ENCODE measurements at regions not wholly inside any gene's neighbourhood (a gene's known extent, or its start where the extent isn't known, plus 50 kb on each side); places are given as distances from the start of the nearest gene placed in this dataset.
A peak's percentile ranks its signal among the peaks of the same experiment; 100 is the strongest.

DNA sequence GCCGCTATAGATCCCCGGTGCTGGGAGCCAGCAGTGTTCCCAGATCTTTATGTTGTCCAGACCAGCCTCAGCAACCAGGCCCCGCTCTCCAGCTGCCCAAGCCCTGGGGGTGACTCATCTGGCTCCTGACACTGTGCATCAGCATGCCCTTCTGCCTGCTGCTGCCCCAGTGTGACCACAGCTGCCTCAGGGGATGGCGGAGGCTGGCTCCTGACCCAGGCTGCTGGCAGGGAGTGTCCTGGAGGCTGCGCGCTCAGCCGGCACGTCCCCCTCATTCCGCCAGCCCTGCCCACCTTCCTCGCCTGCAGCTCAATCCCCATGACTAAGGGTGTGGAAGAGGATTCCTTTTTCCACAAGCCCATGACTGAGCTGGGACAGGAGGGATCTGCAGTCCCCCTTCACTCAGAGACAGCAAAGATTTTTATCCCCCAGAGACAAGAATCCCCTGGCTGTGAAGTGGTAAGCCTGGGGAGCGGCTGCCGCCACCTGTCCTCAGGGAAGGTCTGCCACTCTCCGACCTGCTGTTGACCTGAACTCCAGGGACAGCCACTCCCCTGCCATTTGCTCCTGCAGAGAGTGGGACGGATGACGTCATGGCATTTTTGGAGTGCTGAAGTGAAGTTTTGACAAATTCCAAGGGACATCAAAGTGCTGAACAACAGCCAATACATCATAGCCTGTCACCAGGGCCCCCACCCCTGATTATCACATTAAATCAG lies 182.8 kb upstream of the BMPER start:
- no peak overlapping the region for H3K27ac Mint-ChIP-seq (ENCODE audit: low read depth)
- no peak overlapping the region for H3K4me3 Mint-ChIP-seq
- ATAC-seq (replicated peaks; ENCODE audit: extremely low read depth, poor library complexity, severe bottlenecking) = no peak
- H3K4me1 Mint-ChIP-seq = no peaks in the 10 kb centered on the region
- H3K27me3 Mint-ChIP-seq = no peaks in the 10 kb centered on the region
- H3K9me3 Mint-ChIP-seq = no peaks in the 10 kb centered on the region
- DNase-seq (ENCODE audit: low spot score in 2 of 2) = no peak
- no peaks in the 10 kb centered on the region for H3K36me3 Mint-ChIP-seq (ENCODE audit: insufficient read depth)

DNA sequence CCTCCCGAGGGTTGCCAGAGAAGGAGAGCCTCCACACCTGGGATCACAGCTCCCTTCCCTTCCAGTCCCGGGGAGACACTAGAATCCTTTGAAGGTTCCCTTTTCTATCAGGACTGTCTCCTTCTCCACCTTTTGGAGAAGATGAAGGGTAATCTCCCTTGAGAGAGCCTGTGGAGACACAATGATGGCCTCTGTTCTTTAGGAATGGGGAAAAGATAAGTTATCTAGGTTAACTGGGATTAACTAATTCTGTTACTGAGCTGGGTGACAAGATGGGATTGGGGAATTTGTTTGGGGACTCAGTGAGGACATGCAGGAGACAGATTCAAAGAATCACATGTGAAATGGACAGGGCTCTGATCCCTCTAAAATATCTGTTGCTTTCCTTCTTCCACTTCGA lies 181.1 kb upstream of the BMPER start:
- ATAC-seq (replicated peaks; ENCODE audit: extremely low read depth, poor library complexity, severe bottlenecking) (no peak), DNase-seq (ENCODE audit: low spot score in 2 of 2) (no peak)
- Mint-ChIP-seq H3K4me1 (no peaks in the 10 kb centered on the region), H3K4me3 (no peak overlapping the region), H3K9me3 (no peaks in the 10 kb centered on the region), H3K36me3 (ENCODE audit: insufficient read depth) (no peaks in the 10 kb centered on the region), H3K27ac (ENCODE audit: low read depth) (no peak overlapping the region), H3K27me3 (no peaks in the 10 kb centered on the region)

DNA sequence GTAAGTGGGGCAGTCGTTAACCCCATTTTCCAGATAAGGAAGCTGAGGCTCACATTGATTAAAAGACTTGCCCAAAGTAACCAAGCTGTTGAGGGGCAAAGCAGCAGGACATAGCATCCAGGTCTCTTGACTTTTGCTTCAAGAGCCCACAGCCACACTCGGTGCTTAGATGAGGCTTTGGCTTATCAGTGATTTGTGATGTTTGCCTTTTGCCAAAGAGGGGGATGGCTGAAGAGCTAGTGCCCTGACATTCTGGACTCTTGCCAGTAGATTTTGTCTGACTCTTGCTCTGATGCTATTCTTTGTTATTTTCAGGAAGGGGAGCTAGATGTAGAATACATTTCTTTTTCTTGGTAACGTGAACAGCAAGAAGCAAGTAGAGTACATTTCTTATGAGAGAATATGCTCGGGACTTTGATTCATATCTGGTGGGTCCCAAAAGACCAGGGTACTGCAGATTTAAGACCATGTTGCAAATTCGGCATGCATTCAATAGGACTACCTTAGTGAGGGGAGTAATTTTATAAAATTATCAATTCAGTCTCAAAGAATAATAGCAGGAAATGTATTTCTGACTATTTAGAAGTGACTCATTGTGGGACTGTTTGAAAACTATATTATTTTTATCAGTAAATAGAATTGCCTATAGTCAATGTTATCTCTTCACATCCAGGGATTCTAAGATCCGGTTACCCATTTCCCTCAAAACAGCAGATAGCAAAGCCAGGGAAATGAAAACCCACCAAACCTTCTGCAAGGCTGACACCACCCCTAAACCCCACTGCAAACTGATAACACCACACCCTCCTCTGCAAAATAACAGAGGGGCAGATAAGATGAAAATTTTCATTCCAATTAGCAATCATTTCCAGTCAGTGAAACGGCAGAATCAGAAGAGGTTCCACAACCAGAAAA lies 180.0 kb upstream of the BMPER start:
- peaks cover 5% of the 10 kb centered on the region for H3K9me3 Mint-ChIP-seq
- no peak overlapping the region for H3K4me3 Mint-ChIP-seq
- no peaks in the 10 kb centered on the region for H3K27me3 Mint-ChIP-seq
- H3K36me3 Mint-ChIP-seq (ENCODE audit: insufficient read depth) = no peaks in the 10 kb centered on the region
- H3K4me1 Mint-ChIP-seq = no peaks in the 10 kb centered on the region
- DNase-seq (ENCODE audit: low spot score in 2 of 2) (no peak), ATAC-seq (replicated peaks; ENCODE audit: extremely low read depth, poor library complexity, severe bottlenecking) (no peak)
- H3K27ac Mint-ChIP-seq (ENCODE audit: low read depth) = no peak overlapping the region

DNA sequence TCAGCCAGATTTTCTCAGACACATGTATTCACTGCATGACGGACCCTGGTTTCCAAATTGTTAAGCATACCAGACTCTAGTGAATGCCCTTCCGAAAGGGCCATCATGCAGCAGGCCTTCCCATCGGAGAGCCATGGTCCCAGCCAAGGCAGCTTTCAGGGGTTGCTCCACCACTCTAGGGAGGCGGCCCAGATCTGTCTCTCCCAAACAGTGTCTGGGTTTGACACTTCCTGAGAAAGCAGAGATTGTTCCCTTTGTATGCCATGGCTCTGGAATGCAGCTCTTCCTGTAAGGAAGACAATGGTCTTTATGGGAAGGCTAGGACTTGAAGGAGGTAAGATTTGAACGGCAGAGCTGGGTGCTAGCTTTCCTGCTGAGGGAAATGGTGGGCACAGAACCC lies 178.8 kb upstream of the BMPER start:
- Mint-ChIP-seq H3K4me1 (no peaks in the 10 kb centered on the region), H3K9me3 (peaks cover 5% of the 10 kb centered on the region), H3K36me3 (ENCODE audit: insufficient read depth) (no peaks in the 10 kb centered on the region), H3K27me3 (no peaks in the 10 kb centered on the region), H3K4me3 (no peak overlapping the region), H3K27ac (ENCODE audit: low read depth) (peak overlapping the region; percentile 3)
- no peak for ATAC-seq (replicated peaks; ENCODE audit: extremely low read depth, poor library complexity, severe bottlenecking)
- no peak for DNase-seq (ENCODE audit: low spot score in 2 of 2)

DNA sequence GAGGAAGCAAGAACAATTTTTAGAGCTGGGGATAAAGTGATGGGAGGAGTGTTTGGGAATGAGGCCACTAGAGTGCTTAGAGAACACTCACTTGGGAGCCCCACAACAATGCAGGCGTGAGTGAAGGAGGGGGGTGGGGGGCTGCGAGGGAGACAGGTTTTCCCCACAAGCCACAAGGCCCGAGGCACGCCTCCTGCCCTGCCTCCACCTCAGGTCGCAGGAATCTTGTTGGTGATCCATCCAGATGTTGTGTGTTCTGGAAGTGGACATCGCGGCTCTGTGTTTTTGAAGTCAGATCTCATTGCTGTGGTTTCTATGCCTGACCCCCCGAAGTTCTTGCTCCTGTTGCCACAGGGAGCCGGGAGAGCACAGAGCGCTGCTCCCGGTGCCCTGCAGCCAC lies 178.0 kb upstream of the BMPER start:
- Mint-ChIP-seq H3K27me3 (no peaks in the 10 kb centered on the region), H3K9me3 (peaks cover 5% of the 10 kb centered on the region), H3K27ac (ENCODE audit: low read depth) (no peak overlapping the region), H3K4me1 (no peaks in the 10 kb centered on the region), H3K4me3 (no peak overlapping the region), H3K36me3 (ENCODE audit: insufficient read depth) (peaks cover 1% of the 10 kb centered on the region)
- ATAC-seq (replicated peaks; ENCODE audit: extremely low read depth, poor library complexity, severe bottlenecking) (no peak), DNase-seq (ENCODE audit: low spot score in 2 of 2) (no peak)

DNA sequence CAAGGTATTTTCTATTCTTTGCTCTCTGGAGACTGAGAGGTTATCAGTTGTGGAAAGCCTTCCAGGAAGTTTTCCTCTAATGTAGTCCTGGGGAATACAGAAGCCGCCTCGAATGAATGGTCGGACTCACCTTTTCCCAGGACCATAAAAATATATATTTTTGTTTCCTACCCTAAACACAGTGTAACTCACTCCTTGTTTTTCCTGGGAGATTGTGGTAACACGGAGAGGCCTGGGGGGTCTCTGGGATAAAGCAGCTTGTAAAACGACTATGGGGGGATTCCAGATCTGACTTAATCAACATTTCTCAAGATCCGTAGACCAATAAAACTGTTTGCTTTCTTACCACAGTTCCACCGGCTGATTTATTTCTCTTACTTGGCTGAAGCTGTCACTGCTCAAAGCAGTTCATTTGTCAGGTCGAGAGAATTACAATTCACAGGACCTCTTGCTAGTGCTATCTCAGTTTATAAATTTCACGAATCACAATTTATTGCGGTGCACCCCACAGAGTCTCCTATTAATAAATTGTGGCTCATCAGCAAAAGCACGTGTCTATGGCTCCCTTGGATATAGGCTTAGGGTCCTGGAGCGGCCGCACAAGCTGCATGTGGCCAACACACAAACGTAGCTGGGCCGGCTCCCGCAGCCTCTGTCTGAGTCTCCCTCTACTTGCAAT lies 176.3 kb upstream of the BMPER start:
- Mint-ChIP-seq H3K27ac (ENCODE audit: low read depth) (no peak overlapping the region), H3K4me3 (no peak overlapping the region), H3K27me3 (no peaks in the 10 kb centered on the region), H3K4me1 (no peaks in the 10 kb centered on the region), H3K36me3 (ENCODE audit: insufficient read depth) (peaks cover 3% of the 10 kb centered on the region), H3K9me3 (peaks cover 5% of the 10 kb centered on the region)
- ATAC-seq (replicated peaks; ENCODE audit: extremely low read depth, poor library complexity, severe bottlenecking) = no peak
- no peak for DNase-seq (ENCODE audit: low spot score in 2 of 2)

DNA sequence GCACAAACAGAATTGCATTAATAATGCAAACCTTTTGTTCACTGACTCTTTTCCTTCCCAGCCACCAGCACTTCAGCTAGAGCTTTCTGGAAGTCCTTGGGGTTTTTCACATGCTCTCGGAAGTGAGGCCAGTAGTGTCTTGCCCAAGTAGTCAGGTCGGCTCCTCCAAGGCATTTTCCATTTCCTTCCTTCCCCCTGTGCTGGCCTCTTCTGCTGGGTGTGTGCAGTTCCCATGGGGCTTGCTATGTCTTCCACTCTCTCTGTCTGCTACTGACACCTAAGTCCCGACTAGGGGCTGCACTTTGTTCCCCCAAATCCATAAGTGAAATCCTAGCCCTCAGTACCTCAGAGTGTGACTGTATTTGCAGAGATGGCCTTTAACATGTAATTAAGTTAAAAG lies 175.6 kb upstream of the BMPER start:
- peaks cover 5% of the 10 kb centered on the region for H3K9me3 Mint-ChIP-seq
- no peak overlapping the region for H3K4me3 Mint-ChIP-seq
- H3K27me3 Mint-ChIP-seq = no peaks in the 10 kb centered on the region
- no peak for DNase-seq (ENCODE audit: low spot score in 2 of 2)
- H3K27ac Mint-ChIP-seq (ENCODE audit: low read depth) = no peak overlapping the region
- ATAC-seq (replicated peaks; ENCODE audit: extremely low read depth, poor library complexity, severe bottlenecking) = no peak
- H3K4me1 Mint-ChIP-seq = no peaks in the 10 kb centered on the region
- peaks cover 3% of the 10 kb centered on the region for H3K36me3 Mint-ChIP-seq (ENCODE audit: insufficient read depth)

DNA sequence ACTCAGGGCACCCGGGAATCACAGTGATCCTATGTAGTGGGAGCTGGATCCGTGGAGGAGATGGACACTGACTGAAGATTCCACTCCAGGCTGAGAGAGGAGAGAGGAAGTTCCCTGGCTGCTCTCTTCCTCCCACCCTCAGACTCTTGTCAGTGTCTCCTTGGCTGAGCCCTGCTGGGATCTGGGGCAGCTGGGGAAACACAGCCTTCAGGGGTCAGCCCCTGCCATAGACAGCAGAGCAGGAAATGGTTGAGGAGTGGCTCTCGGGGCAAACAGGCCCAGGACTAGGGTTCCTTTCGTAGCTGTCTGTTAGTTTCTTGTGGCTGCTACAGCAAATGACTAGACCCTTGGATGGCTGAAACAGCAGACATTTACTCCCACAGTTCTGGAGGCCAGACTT lies 174.4 kb upstream of the BMPER start:
- Mint-ChIP-seq H3K4me3 (no peak overlapping the region), H3K27me3 (no peaks in the 10 kb centered on the region), H3K4me1 (no peaks in the 10 kb centered on the region), H3K36me3 (ENCODE audit: insufficient read depth) (peaks cover 3% of the 10 kb centered on the region), H3K27ac (ENCODE audit: low read depth) (no peak overlapping the region), H3K9me3 (peaks cover 5% of the 10 kb centered on the region)
- DNase-seq (ENCODE audit: low spot score in 2 of 2) (no peak), ATAC-seq (replicated peaks; ENCODE audit: extremely low read depth, poor library complexity, severe bottlenecking) (no peak)

DNA sequence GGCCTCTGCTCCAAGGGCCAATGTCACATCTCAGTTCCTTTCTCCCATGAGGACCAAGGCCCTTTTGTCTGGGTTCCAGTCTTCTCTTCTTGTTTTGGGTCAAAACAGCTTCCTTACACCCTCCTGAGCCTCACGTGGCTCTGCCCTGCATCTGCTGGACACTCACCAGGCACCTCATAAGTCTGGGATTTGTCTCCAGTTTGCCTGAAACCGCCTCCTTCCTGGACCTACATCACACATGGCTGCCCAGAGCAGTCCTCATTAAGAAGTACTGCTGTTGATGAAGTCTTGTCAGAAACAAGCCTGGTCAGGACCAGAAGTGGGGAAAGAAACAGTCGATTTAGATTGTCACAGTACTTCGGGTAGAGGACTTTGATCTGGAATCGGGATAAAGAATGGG lies 173.4 kb upstream of the BMPER start:
- no peak overlapping the region for H3K27ac Mint-ChIP-seq (ENCODE audit: low read depth)
- H3K27me3 Mint-ChIP-seq = no peaks in the 10 kb centered on the region
- DNase-seq (ENCODE audit: low spot score in 2 of 2) (no peak), ATAC-seq (replicated peaks; ENCODE audit: extremely low read depth, poor library complexity, severe bottlenecking) (no peak)
- H3K4me3 Mint-ChIP-seq = no peak overlapping the region
- peaks cover 3% of the 10 kb centered on the region for H3K36me3 Mint-ChIP-seq (ENCODE audit: insufficient read depth)
- peaks cover 5% of the 10 kb centered on the region for H3K9me3 Mint-ChIP-seq
- no peaks in the 10 kb centered on the region for H3K4me1 Mint-ChIP-seq

DNA sequence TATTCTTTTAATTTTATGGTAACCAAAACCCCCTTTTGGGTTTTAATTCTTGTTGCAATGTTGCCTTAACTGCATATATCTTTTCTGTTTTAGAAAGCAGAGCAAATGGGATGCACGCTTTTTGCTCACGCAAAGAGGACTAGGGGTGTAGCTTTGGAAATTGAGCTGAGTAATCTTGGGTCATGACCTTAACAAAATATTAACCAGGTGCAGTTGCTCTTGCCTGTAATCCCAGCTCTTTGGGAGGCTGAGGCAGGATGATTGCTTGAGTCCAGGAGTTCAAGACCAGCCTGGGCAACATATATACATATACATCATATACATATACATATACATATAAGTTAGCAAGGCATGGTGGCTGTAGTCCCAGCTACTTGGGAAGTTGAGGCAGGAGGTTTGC lies 172.9 kb upstream of the BMPER start:
- peaks cover 3% of the 10 kb centered on the region for H3K36me3 Mint-ChIP-seq (ENCODE audit: insufficient read depth)
- ATAC-seq (replicated peaks; ENCODE audit: extremely low read depth, poor library complexity, severe bottlenecking) = no peak
- no peaks in the 10 kb centered on the region for H3K27me3 Mint-ChIP-seq
- DNase-seq (ENCODE audit: low spot score in 2 of 2) = no peak
- no peak overlapping the region for H3K27ac Mint-ChIP-seq (ENCODE audit: low read depth)
- H3K9me3 Mint-ChIP-seq = peaks cover 6% of the 10 kb centered on the region
- no peaks in the 10 kb centered on the region for H3K4me1 Mint-ChIP-seq
- no peak overlapping the region for H3K4me3 Mint-ChIP-seq

DNA sequence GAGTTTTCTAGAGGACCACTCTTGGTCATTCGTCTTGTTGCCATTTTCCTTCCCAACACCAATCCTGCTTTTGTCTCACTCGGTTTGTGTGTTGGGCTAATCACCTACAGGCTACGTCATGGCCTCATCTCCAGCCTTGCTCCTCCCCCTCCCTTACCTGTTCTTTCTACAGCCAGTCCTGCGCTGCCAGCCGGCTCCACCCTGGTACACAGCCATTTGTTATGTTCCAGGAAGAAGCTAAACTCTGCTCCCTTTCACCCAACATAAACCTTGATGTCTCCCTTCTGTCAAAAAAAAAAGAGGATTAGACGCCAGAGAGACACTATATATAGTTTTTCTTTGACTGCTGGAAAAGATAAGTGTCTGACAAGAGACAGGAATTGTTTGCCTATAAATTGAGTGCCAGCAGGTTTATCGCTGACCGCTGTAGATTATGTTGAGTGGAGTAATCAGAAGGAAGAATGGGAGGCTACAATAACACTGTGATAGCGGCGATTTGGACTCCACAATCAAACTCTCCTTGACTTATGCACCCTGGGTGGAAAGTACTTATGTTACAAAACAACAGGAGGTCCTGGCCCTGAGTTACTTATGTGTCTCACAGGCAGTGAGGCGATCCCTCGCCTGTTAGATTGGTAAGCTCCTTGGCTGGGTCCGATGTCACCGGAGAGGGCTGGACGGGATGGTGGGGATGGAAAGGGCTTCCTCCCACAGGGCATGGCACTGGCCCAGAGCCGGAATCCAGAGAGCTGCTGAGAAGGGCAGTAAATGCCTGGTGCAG lies 171.3 kb upstream of the BMPER start:
- DNase-seq (ENCODE audit: low spot score in 2 of 2) = no peak
- H3K4me3 Mint-ChIP-seq = no peak overlapping the region
- H3K27ac Mint-ChIP-seq (ENCODE audit: low read depth) = no peak overlapping the region
- peaks cover 11% of the 10 kb centered on the region for H3K9me3 Mint-ChIP-seq
- no peaks in the 10 kb centered on the region for H3K4me1 Mint-ChIP-seq
- H3K36me3 Mint-ChIP-seq (ENCODE audit: insufficient read depth) = peaks cover 3% of the 10 kb centered on the region
- no peaks in the 10 kb centered on the region for H3K27me3 Mint-ChIP-seq
- ATAC-seq (replicated peaks; ENCODE audit: extremely low read depth, poor library complexity, severe bottlenecking) = no peak

DNA sequence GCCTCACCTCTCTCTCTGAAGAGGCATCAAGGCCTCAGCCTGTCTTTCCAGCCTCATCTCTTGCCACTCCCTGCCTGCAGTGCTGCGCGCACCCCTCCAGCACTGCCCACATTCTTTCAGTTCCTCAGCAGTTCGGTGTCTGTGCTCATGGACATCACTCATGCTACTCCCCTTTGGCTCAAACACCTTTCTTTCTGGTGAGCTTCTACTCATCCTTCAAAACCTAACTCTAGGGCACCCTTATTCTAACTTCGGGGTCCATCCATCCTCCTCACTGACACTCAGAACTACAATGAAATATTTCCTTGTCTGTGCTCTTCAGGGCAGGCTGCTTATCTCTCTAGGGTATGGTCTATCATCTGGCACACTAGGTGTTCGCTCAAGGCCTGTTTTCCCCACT lies 169.9 kb upstream of the BMPER start:
- H3K4me1 Mint-ChIP-seq = no peaks in the 10 kb centered on the region
- H3K9me3 Mint-ChIP-seq = peaks cover 6% of the 10 kb centered on the region

More for the DNA sequence above, 169.9 kb upstream of the BMPER start:
- Mint-ChIP-seq H3K27ac (ENCODE audit: low read depth) (no peak overlapping the region), H3K4me3 (no peak overlapping the region), H3K36me3 (ENCODE audit: insufficient read depth) (peaks cover 3% of the 10 kb centered on the region), H3K27me3 (no peaks in the 10 kb centered on the region)
- ATAC-seq (replicated peaks; ENCODE audit: extremely low read depth, poor library complexity, severe bottlenecking) (no peak), DNase-seq (ENCODE audit: low spot score in 2 of 2) (no peak)

Measured in central memory CD8-positive, alpha-beta T cell (primary cell).